GM23338 (cell line): ENCODE measurements at regions not wholly inside any gene's neighbourhood (a gene's known extent, or its start where the extent isn't known, plus 50 kb on each side); places are given as distances from the start of the nearest gene placed in this dataset.

Experiments
- ATAC-seq: fragments of 200-7000 bp; cut with Tn5 transposase; 3 replicates; pipeline ENCODE4 v1.9.1; 2020
- DNase-seq: peaks from one replicate; pipeline ENCODE4 v3.0.0-alpha.2; 2015; ENCODE audit warnings: low spot score
- H2AFZ ChIP-seq: fragments of 200-600 bp; sonication (generic); 2 replicates; pipeline ENCODE4 v1.8.0; 2016; ENCODE audit warnings: antibody characterized with exemption, mild to moderate bottlenecking, moderate library complexity
- H3F3A ChIP-seq: fragments of 200-600 bp; sonication (generic); replicated peaks from 2 replicates; pipeline ENCODE4 v1.8.0; 2017; ENCODE audit warnings: antibody characterized with exemption, mixed run types, low read depth
- H3K27ac ChIP-seq: fragments of 200-600 bp; sonication (generic); 2 replicates; pipeline ENCODE4 v1.6.1; 2016; ENCODE audit warnings: low read depth
- H3K27me3 ChIP-seq: fragments of 200-600 bp; sonication (generic); 2 replicates; pipeline ENCODE4 v1.8.0; 2016; ENCODE audit warnings: mild to moderate bottlenecking, mixed run types, moderate library complexity; ENCODE audit not compliant: insufficient read depth
- H3K36me3 ChIP-seq: fragments of 200-600 bp; sonication (generic); 2 replicates; pipeline ENCODE4 v1.8.0; 2016; ENCODE audit warnings: mild to moderate bottlenecking; ENCODE audit not compliant: insufficient read depth
- H3K4me1 ChIP-seq: fragments of 200-600 bp; sonication (generic); 2 replicates; pipeline ENCODE4 v1.8.0; 2016; ENCODE audit warnings: mild to moderate bottlenecking, moderate library complexity; ENCODE audit not compliant: insufficient read depth
- H3K4me2 ChIP-seq: fragments of 200-600 bp; sonication (generic); 2 replicates; pipeline ENCODE4 v1.7.1; 2017; ENCODE audit warnings: mixed run types
- H3K4me3 ChIP-seq: fragments of 200-600 bp; sonication (generic); 2 replicates; pipeline ENCODE4 v1.6.1; 2016; ENCODE audit warnings: mixed run types
- H3K79me2 ChIP-seq: fragments of 200-600 bp; sonication (generic); replicated peaks from 2 replicates; pipeline ENCODE4 v1.8.0; 2017; ENCODE audit warnings: mild to moderate bottlenecking; ENCODE audit not compliant: insufficient read depth
- H3K9me2 ChIP-seq: fragments of 200-600 bp; sonication (generic); 2 replicates; pipeline ENCODE4 v1.8.0; 2017; ENCODE audit not compliant: insufficient read depth
- H4K20me1 ChIP-seq: fragments of 200-600 bp; sonication (generic); replicated peaks from 2 replicates; pipeline ENCODE4 v1.8.0; 2017; ENCODE audit warnings: mild to moderate bottlenecking; ENCODE audit not compliant: insufficient read depth
- H3K27ac Mint-ChIP-seq: 2 replicates; pipeline ENCODE4 v1.8.0; 2020; ENCODE audit warnings: inconsistent platforms, mild to moderate bottlenecking, moderate library complexity, mixed read lengths
- H3K27me3 Mint-ChIP-seq: 3 replicates; pipeline ENCODE4 v1.8.0; 2022; ENCODE audit warnings: low read depth, mild to moderate bottlenecking, moderate library complexity, mixed read lengths, inconsistent platforms; ENCODE audit not compliant: insufficient read depth, poor library complexity
- H3K36me3 Mint-ChIP-seq: 3 replicates; pipeline ENCODE4 v1.8.0; 2021; ENCODE audit warnings: low read depth, mild to moderate bottlenecking, inconsistent platforms, moderate library complexity, mixed read lengths
- H3K4me1 Mint-ChIP-seq: 3 replicates; pipeline ENCODE4 v1.8.0; 2020; ENCODE audit warnings: mild to moderate bottlenecking, inconsistent platforms, mixed read lengths
- H3K4me3 Mint-ChIP-seq: 3 replicates; pipeline ENCODE4 v1.8.0; 2021; ENCODE audit warnings: moderate library complexity, mild to moderate bottlenecking, inconsistent platforms, mixed read lengths
- H3K9me3 Mint-ChIP-seq: 3 replicates; pipeline ENCODE4 v1.8.0; 2020; ENCODE audit warnings: moderate library complexity, mild to moderate bottlenecking, inconsistent platforms, mixed read lengths
- CREB1 ChIP-seq: fragments of 250-450 bp; sonication (Bioruptor Pico); IDR thresholded peaks from 2 replicates; pipeline ENCODE4 v1.5.0; 2020; ENCODE audit warnings: low read depth, mild to moderate bottlenecking, moderate library complexity
- CTCF ChIP-seq, 2 experiments: fragments of 200-600 bp in 1 of 2; sonication (generic) in 1 of 2; conservative IDR thresholded peaks; 2 replicates each; pipeline versions ENCODE4 v1.5.1 to v1.6.1; 2016 to 2017; ENCODE audit warnings: antibody characterized with exemption in 2 of 2, low read depth in 2 of 2, mild to moderate bottlenecking in 2 of 2, moderate library complexity in 1 of 2
- ETS1 ChIP-seq: IDR thresholded peaks from 2 replicates; pipeline ENCODE4 v1.6.1; 2016; ENCODE audit warnings: antibody characterized with exemption
- EZH2 ChIP-seq: fragments of 200-600 bp; sonication (generic); IDR thresholded peaks from one replicate; pipeline ENCODE4 v1.8.0; 2017; ENCODE audit warnings: antibody characterized with exemption, mild to moderate bottlenecking, low read depth; ENCODE audit not compliant: unreplicated experiment
- EZH2phosphoT487 ChIP-seq: fragments of 200-600 bp; sonication (generic); IDR thresholded peaks from one replicate; pipeline ENCODE4 v1.8.1; 2018; ENCODE audit warnings: antibody characterized with exemption; ENCODE audit not compliant: unreplicated experiment
- JUNB ChIP-seq: IDR thresholded peaks from one replicate; pipeline ENCODE4 v1.6.1; 2016; ENCODE audit warnings: antibody characterized with exemption; ENCODE audit not compliant: unreplicated experiment
- NANOG ChIP-seq: IDR thresholded peaks from 2 replicates; pipeline ENCODE4 v1.6.1; 2016; ENCODE audit warnings: antibody characterized with exemption, borderline replicate concordance
- POLR2AphosphoS5 ChIP-seq: IDR thresholded peaks from 2 replicates; pipeline ENCODE4 v1.6.1; 2016; ENCODE audit warnings: antibody characterized with exemption, low read depth
- REST ChIP-seq: IDR thresholded peaks from one replicate; pipeline ENCODE4 v1.6.1; 2018; ENCODE audit warnings: antibody characterized with exemption; ENCODE audit not compliant: unreplicated experiment
- STAT1 ChIP-seq: IDR thresholded peaks from one replicate; pipeline ENCODE4 v1.6.1; 2016; ENCODE audit warnings: antibody characterized with exemption; ENCODE audit not compliant: unreplicated experiment
- ZNF114 ChIP-seq: fragments of 250-450 bp; sonication (Bioruptor Pico); IDR thresholded peaks from 2 replicates; pipeline ENCODE4 v1.5.0; 2020; ENCODE audit warnings: mild to moderate bottlenecking, moderate library complexity

GRCh38 chr15:70504988-70505387 lies 258.4 kb downstream of the UACA start:
- Histone ChIP-seq H2AFZ (no peak overlapping the region), H4K20me1 (no peaks in the 10 kb centered on the region), H3F3A (no peaks in the 10 kb centered on the region), H3K9me2 (no peaks in the 10 kb centered on the region), H3K4me1 (peaks cover 13% of the 10 kb centered on the region; the same call in 1 of the 2 replicates), H3K4me3 (no peak overlapping the region), H3K36me3 (no peaks in the 10 kb centered on the region), H3K4me2 (no peak overlapping the region), H3K79me2 (no peaks in the 10 kb centered on the region), H3K27me3 (no peaks in the 10 kb centered on the region), H3K27ac (no peak overlapping the region)
- DNase-seq (no peak), ATAC-seq (no peak)
- H3K27ac Mint-ChIP-seq = no peak overlapping the region
- H3K36me3 Mint-ChIP-seq = peaks cover under 1% of the 10 kb centered on the region; the same call in 1 of the 3 replicates
- TF ChIP-seq ETS1 = no peak
- peaks cover 30% of the 10 kb centered on the region for H3K4me1 Mint-ChIP-seq
- H3K4me3 Mint-ChIP-seq = no peak overlapping the region
- peaks cover 12% of the 10 kb centered on the region for H3K9me3 Mint-ChIP-seq
- peaks cover 13% of the 10 kb centered on the region for H3K27me3 Mint-ChIP-seq

- H3K4me2 ChIP-seq = no peak overlapping the region
- Mint-ChIP-seq H3K9me3 (peaks cover 9% of the 10 kb centered on the region; the same call in 1 of the 3 replicates), H3K4me3 (no peak overlapping the region), H3K4me1 (peaks cover 30% of the 10 kb centered on the region), H3K27ac (no peak overlapping the region), H3K27me3 (peaks cover 11% of the 10 kb centered on the region), H3K36me3 (no peaks in the 10 kb centered on the region; the same call in 2 of the 3 replicates)
- H3F3A ChIP-seq = no peaks in the 10 kb centered on the region
- no peak overlapping the region for H2AFZ ChIP-seq
- no peaks in the 10 kb centered on the region for H3K79me2 ChIP-seq
- no peaks in the 10 kb centered on the region for H3K27me3 ChIP-seq
- TF ChIP-seq CREB1 (CRISPR knock-in tag) = no peak
- no peak for TF ChIP-seq ZNF114 (CRISPR knock-in tag)
- no peak for TF ChIP-seq JUNB
- TF ChIP-seq REST = no peak
- TF ChIP-seq ETS1 = no peak
- TF ChIP-seq EZH2 = no peak
- TF ChIP-seq POLR2AphosphoS5 = no peak
- no peak for TF ChIP-seq STAT1
- no peak for TF ChIP-seq CTCF (conservative IDR thresholded peaks at IDR 0.05; ENCODE audit: low read depth in 2 of 2)
- TF ChIP-seq NANOG = no peak
- TF ChIP-seq EZH2phosphoT487 = no peak
- H3K4me3 ChIP-seq = no peak overlapping the region
- no peak overlapping the region for H3K27ac ChIP-seq
- peaks cover 13% of the 10 kb centered on the region; the same call in 1 of the 2 replicates for H3K4me1 ChIP-seq
- ATAC-seq = no peak
- H4K20me1 ChIP-seq = no peaks in the 10 kb centered on the region
- no peaks in the 10 kb centered on the region for H3K9me2 ChIP-seq
- no peak for DNase-seq
- H3K36me3 ChIP-seq = no peaks in the 10 kb centered on the region
Measured at GRCh38 chr15:70504299-70504951, 258.9 kb downstream of the UACA start.
